Left colon (tissue), 2 donors: ENCODE measurements at regions not wholly inside any gene's neighbourhood (a gene's known extent, or its start where the extent isn't known, plus 50 kb on each side); places are given as distances from the start of the nearest gene placed in this dataset.

Source experiments
- ATAC-seq: fragments of 200-7000 bp; cut with Tn5 transposase; one replicate; pipeline ENCODE4 v1.9.1; 2020; ENCODE audit warnings: mild to moderate bottlenecking, moderate library complexity
- DNase-seq, 2 donors: peaks; one replicate each; pipeline ENCODE4 v3.0.0-alpha.2; 2020
- intact Hi-C, 2 donors: fragments of 100-400 bp; cut with DNase I in 1 of 2; cut with micrococcal nuclease in 1 of 2; formaldehyde crosslinking; loops; one replicate each; pipeline versions ENCODE4 v1.11.2 to v1.14.0; 2022; cut with DNase I, micrococcal nuclease
- donor health status: DM: no; HTN: no; CAD: no.
- donor health status: DM: yes; HTN: yes; CAD: no.

DNA sequence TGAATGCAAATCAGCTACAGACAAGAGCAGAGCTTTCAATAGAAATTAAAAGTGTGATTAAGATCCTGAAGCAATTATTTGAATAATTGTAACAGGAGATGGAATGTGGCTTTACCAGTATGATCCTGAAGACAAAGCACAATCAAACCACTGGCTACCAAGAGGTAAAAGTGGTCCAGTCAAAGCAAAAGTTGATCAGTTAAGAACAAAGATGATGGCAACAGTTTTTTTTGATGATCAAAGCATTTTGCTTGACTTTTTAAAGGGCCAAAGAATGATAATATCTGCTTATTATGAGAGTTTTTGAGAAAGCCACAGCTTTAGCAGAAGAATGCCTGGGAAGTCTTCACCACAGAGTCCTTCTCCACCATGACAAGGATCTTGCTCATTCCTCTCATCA is 409.2 kb downstream of the CSNK1G3 start:
- intact Hi-C loops = no loop called here
- no peak for DNase-seq
- no peak for ATAC-seq

DNA sequence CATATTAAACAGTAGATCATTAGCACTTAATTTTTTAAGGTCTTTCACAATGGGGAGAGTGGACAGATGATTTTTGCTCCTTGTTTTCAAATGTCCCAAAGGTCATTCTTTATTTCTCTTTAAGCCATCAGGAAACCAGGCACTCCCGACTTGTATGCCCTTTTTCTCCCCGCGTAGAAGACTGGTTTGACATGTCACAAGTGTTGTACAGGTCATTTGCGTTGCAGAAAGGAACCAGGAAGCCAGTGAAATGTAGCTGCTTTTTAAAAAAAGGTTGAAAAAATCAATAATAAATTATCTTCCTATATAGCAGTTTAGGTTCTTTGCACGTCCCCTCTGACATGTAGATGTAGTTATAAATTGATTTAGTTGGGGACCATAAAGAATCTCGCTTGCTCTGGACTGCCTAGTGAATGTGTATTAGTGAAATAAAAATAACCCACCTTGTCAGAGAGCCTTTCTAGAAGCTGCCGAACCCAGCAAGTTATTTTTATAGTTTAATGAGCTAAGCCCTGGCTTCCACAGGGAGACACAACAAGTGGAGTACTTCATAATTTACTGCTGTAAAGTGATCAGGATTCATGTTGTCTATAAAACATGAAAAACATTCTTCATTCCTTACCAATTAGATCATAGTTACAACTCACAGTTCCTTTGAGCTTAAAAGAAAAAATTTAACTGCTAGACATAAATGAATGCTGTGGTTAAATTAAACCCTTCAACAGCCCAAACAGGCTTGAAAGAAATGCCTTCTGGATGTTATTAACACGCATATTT is 404.6 kb downstream of the CSNK1G3 start:
- DNase-seq (no peak), ATAC-seq (peak; percentile 33)
- intact Hi-C loops = no loop called here

DNA sequence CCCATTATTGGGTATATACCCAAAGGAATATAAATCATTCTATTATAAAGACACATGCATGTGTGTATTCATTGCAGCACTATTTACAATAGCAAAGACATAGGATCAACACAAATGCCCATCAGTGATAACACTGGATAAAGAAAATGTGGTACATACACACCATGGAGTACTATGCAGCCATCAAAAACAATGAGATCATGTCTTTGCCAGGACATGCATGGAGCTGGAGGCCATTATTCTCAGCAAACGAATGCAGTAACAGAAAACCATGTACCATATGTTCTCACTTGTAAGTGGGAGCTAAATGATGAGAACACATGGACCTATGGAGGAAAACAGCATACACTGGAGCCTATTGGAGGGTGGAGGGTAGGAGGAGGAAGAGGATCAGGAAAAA is 402.4 kb downstream of the CSNK1G3 start:
- intact Hi-C loops = no loop called here
- ATAC-seq = no peak
- no peak for DNase-seq

GRCh38 chr5:123907349-123907748 is 395.4 kb downstream of the CSNK1G3 start:
- no peak for DNase-seq
- intact Hi-C loops = no loop called here
- ATAC-seq = no peak

DNA sequence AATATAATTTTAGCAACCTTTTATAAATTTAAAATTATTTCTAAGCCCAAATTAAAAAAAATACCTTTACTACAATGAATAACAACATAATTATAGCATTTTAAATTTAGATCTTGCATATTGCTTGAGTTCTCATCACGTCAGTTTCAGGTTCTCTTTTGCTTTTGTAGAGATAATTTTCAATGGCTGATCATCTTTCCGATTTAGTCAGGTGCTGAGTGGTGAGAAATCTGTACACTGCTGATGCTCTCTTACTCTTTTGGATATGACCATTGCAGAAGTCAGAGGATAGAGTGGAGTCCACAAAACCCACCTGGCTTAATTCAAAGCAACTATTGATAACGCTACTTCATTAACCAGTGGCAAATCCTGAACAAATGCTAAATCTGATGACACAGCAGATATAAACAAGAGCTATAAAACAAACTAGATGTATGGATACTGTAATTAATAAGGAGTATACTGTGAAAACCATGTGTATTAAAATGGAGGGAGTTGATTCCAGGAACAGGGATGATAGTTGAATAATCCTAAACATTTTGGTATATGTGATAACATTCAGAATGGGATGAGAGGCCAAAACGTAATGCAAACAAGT is 394.8 kb downstream of the CSNK1G3 start:
- no peak for ATAC-seq
- no peak for DNase-seq
- intact Hi-C loops = no loop called here

DNA sequence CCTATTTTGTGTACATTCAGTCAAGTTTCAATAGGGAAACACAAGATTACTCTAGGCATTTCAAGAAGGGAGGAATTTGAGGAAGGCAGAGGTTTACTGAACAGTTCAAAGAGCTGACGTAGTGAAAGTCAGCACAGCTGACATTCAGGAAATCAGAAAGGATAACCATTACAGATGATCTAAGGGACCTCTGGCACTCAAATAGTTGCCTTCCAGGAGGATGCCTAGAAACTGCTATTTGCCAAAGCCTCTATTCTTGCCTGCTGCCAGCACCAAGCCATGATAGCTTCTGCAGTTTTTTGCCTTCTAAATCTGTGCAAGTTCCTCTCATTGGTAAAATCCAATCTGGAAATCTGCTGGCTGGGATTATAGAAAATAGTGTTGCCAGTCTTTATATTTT is 373.1 kb downstream of the CSNK1G3 start:
- ATAC-seq (no peak), DNase-seq (no peak)
- intact Hi-C loops = no loop called here

DNA sequence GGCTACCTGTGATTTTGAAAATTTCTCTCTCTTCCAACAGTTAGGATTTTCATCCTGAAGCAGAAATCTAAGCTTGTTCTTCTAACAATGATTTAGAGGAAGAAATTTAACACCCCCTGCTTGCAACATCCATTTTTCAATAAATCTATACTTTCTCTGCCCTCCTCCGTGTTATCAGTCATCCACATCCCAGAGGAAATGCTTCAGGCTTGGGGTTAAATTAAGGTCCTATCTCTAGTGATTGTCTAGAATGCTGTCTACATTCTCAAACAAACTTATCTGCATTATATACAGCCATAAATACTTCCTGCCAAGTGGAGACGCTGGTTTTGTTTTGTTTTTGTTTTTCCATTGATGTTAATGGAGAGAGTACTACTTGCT is 371.0 kb downstream of the CSNK1G3 start:
- ATAC-seq (no peak), DNase-seq (no peak)
- intact Hi-C loops = no loop called here

DNA sequence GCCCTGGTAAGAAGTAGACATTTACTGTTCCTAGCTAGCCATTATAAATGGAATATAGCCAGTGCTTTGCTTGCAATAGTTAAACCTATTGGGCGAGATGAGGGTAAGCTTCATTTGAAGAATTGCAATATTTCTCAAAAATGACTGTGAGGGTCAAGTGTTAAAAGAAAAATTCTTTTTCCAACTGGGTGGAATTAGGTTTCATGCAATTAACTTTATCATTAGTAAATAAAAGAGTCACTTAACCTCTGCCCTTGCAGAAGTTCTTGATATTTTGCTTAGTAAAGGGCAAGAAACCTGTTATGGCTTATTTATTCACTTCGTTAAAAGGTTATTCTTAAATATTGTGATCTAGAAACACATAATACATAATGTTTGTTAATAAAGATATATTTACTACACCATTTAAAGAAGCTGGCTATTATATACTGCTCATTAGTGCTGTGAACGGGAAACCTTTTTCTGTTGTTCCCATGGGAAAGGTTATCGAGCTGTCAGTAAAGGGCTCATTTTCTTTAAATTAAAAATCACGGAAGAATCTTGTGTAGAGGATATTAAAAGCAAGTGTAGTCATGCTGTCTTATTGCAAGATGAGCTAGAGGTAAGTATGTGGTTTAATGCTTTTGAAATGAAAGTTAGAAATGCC is 370.5 kb downstream of the CSNK1G3 start:
- intact Hi-C loops = no loop called here

GRCh38 chr5:123881759-123882244 is 369.8 kb downstream of the CSNK1G3 start:
- no peak for DNase-seq
- intact Hi-C loops = no loop called here
- no peak for ATAC-seq

More for the DNA sequence above, 370.5 kb downstream of the CSNK1G3 start:
- no peak for DNase-seq
- ATAC-seq = no peak

DNA sequence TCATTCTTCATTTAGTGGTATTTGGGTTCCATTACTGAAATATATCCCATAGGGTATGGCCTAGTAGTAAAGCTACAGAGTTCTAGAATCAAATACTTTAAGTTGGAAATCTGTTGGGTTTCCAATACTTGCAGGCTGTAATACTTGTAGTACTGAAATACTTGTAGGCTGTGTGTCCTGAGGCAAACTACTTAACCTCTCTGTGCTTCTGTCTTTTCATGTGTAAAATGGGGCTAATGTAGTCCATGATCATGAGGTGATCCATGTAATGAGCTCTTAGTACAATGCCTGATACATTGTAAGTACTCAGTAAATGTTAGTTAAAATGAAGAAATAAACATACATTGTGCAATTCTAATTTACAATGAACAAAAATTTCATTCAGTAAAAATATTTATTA is 368.9 kb downstream of the CSNK1G3 start:
- intact Hi-C loops = no loop called here
- ATAC-seq (no peak), DNase-seq (no peak)

GRCh38 chr5:123879071-123879470 is 367.1 kb downstream of the CSNK1G3 start:
- intact Hi-C loops = no loop called here
- DNase-seq = no peak
- ATAC-seq = no peak

DNA sequence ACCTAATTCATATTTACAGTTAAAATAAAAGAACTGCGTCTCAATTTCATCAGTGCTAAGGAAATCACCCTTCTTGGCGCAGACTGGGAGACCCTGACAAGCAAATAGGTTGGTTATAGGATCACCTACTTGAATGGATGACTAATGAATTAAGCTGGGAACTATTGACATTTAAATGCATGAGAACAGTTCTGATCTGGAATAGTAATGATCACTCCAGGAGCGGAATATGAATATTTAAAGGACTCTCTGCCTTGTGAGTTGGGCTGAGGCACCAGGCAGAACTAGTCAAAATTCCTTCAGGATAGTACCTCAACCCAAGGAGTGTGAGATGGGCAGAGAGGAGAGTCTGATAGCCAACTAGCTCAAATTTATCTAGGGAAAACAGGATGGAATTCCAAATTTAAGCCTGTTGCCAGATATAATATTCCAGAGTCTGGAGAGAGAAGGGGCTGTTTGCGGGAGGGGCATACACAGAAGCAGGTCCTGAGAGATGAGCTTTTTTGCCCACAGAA is 364.4 kb downstream of the CSNK1G3 start:
- intact Hi-C loops = no loop called here
- DNase-seq = no peak
- no peak for ATAC-seq

DNA sequence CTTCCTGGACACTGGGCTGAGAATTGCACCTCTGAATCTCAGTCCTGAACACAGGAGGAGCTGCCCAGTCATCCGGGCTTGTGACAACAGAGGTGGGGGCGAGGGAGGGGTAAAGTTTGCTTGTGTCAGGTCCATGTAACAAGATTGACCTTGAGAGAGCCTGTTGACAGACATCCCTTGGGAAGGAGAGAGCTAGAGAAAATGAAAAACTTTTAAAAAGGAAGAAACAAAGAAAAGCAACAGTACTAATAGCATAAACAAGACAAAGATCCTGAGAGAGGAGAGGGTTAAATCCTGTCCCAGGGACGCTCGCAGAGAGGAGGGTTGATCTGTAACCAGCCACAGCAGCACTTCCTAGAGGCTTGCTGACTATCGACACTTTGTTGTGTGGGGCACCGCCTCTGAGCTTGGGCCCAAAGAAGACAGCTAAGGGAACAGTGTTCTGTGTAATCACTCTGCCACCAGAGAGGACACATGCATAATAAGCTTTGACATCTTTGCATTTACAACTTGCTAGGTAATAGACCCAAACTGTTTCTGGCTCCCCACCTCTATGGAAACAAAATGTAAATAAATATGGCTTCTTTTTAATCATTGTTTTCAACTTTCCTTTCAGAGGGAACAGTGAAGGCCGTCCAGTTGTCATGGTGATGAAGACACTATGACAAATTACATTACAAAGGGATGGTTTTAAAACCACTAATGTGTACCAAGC is 363.7 kb downstream of the CSNK1G3 start:
- DNase-seq (peak in 1 of 2 donors; percentile 35), ATAC-seq (peak; percentile 92)
- intact Hi-C loops = no loop called here

GRCh38 chr5:123874600-123875201 is 362.7 kb downstream of the CSNK1G3 start:
- ATAC-seq = no peak
- no peak for DNase-seq
- intact Hi-C loops = no loop called here

GRCh38 chr5:123873846-123874245 is 361.9 kb downstream of the CSNK1G3 start:
- intact Hi-C loops = no loop called here
- DNase-seq (no peak), ATAC-seq (no peak)

- no peak for ATAC-seq
- intact Hi-C loops = no loop called here
- DNase-seq = no peak
These were observed 359.4 kb downstream of the CSNK1G3 start for GRCh38 chr5:123871373-123871772.

DNA sequence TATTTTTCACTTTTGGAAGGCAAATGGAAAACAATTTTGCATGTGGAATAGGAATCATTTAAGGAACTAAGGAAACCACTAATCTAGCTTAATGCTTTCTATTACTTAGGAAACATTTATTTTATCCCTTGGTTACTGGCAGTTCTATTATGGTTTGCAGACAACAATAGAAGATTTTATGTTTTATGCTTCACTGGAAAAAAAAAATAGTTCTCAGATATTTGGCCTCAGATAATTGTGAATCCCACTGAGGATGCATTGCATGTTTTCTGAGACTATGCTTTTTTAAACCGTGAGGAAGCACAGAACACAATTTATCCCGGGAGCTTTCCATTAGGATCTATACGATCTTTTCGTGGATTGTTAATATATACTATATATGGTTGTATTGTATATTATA is 356.9 kb downstream of the CSNK1G3 start:
- no peak for ATAC-seq
- DNase-seq = no peak
- intact Hi-C loops = no loop called here

- DNase-seq (peak in 1 of 2 donors; percentile 9), ATAC-seq (peak; percentile 99)
These were observed 356.3 kb downstream of the CSNK1G3 start for GRCh38 chr5:123868267-123868666.

GRCh38 chr5:123865641-123866040 is 353.7 kb downstream of the CSNK1G3 start:
- intact Hi-C loops = no loop called here
- DNase-seq (no peak), ATAC-seq (no peak)

More at GRCh38 chr5:123868267-123868666, 356.3 kb downstream of the CSNK1G3 start:
- intact Hi-C loops = no loop called here
